ENCODE measurements at regions not wholly inside any gene's neighbourhood (a gene's known extent, or its start where the extent isn't known, plus 50 kb on each side); places are given as distances from the start of the nearest gene placed in this dataset.

- no peak overlapping the region for H3K27ac Mint-ChIP-seq
- H3K4me1 Mint-ChIP-seq = peaks cover 11% of the 10 kb centered on the region
- no peaks in the 10 kb centered on the region for H3K36me3 Mint-ChIP-seq (ENCODE audit: low read depth)
- peaks cover 4% of the 10 kb centered on the region for H3K27me3 Mint-ChIP-seq (ENCODE audit: low read depth, poor library complexity)
- DNase-seq = no peak
- peaks cover 3% of the 10 kb centered on the region for H3K9me3 Mint-ChIP-seq
- H3K4me3 Mint-ChIP-seq = no peak overlapping the region
- TF ChIP-seq CTCF (IDR thresholded peaks at IDR 0.05) = no peak
Measured at GRCh38 chr13:89282241-89282640, 1611.1 kb downstream of the SLITRK5 start.

GRCh38 chr13:89287381-89287780, 1616.2 kb downstream of the SLITRK5 start:
- Mint-ChIP-seq H3K9me3 (peaks cover 21% of the 10 kb centered on the region), H3K36me3 (ENCODE audit: low read depth) (no peaks in the 10 kb centered on the region), H3K27me3 (ENCODE audit: low read depth, poor library complexity) (no peaks in the 10 kb centered on the region), H3K27ac (no peak overlapping the region), H3K4me1 (no peaks in the 10 kb centered on the region), H3K4me3 (no peak overlapping the region)
- no peak for TF ChIP-seq CTCF (IDR thresholded peaks at IDR 0.05)
- DNase-seq = no peak

GRCh38 chr13:89294115-89294867, 1623.1 kb downstream of the SLITRK5 start:
- no peaks in the 10 kb centered on the region for H3K4me1 Mint-ChIP-seq
- H3K9me3 Mint-ChIP-seq = peaks cover 6% of the 10 kb centered on the region
- no peaks in the 10 kb centered on the region for H3K36me3 Mint-ChIP-seq (ENCODE audit: low read depth)
- no peak for TF ChIP-seq CTCF (IDR thresholded peaks at IDR 0.05)
- H3K27me3 Mint-ChIP-seq (ENCODE audit: low read depth, poor library complexity) = no peaks in the 10 kb centered on the region
- H3K4me3 Mint-ChIP-seq = no peak overlapping the region
- no peak overlapping the region for H3K27ac Mint-ChIP-seq
- DNase-seq = no peak

- no peak for DNase-seq
- Mint-ChIP-seq H3K4me1 (no peaks in the 10 kb centered on the region), H3K27ac (no peak overlapping the region), H3K27me3 (ENCODE audit: low read depth, poor library complexity) (no peaks in the 10 kb centered on the region), H3K4me3 (no peak overlapping the region), H3K36me3 (ENCODE audit: low read depth) (no peaks in the 10 kb centered on the region), H3K9me3 (no peaks in the 10 kb centered on the region)
- no peak for TF ChIP-seq CTCF (IDR thresholded peaks at IDR 0.05)
Measured at GRCh38 chr13:89307278-89307677, 1636.1 kb downstream of the SLITRK5 start.

- no peak for TF ChIP-seq CTCF (IDR thresholded peaks at IDR 0.05)
Measured at GRCh38 chr13:89310943-89311672, 1639.9 kb downstream of the SLITRK5 start.

More at GRCh38 chr13:89310943-89311672, 1639.9 kb downstream of the SLITRK5 start:
- no peaks in the 10 kb centered on the region for H3K27me3 Mint-ChIP-seq (ENCODE audit: low read depth, poor library complexity)
- H3K27ac Mint-ChIP-seq = no peak overlapping the region
- DNase-seq = no peak
- H3K4me1 Mint-ChIP-seq = no peaks in the 10 kb centered on the region
- no peak overlapping the region for H3K4me3 Mint-ChIP-seq
- no peaks in the 10 kb centered on the region for H3K9me3 Mint-ChIP-seq
- H3K36me3 Mint-ChIP-seq (ENCODE audit: low read depth) = no peaks in the 10 kb centered on the region
